Inferior parietal cortex (tissue), 1 donor: ENCODE measurements at regions not wholly inside any gene's neighbourhood (a gene's known extent, or its start where the extent isn't known, plus 50 kb on each side); places are given as distances from the start of the nearest gene placed in this dataset.

Experiments used
- DNase-seq: peaks from one replicate; pipeline ENCODE4 v3.0.0-alpha.2; 2016; ENCODE audit errors: extremely low spot score

DNA sequence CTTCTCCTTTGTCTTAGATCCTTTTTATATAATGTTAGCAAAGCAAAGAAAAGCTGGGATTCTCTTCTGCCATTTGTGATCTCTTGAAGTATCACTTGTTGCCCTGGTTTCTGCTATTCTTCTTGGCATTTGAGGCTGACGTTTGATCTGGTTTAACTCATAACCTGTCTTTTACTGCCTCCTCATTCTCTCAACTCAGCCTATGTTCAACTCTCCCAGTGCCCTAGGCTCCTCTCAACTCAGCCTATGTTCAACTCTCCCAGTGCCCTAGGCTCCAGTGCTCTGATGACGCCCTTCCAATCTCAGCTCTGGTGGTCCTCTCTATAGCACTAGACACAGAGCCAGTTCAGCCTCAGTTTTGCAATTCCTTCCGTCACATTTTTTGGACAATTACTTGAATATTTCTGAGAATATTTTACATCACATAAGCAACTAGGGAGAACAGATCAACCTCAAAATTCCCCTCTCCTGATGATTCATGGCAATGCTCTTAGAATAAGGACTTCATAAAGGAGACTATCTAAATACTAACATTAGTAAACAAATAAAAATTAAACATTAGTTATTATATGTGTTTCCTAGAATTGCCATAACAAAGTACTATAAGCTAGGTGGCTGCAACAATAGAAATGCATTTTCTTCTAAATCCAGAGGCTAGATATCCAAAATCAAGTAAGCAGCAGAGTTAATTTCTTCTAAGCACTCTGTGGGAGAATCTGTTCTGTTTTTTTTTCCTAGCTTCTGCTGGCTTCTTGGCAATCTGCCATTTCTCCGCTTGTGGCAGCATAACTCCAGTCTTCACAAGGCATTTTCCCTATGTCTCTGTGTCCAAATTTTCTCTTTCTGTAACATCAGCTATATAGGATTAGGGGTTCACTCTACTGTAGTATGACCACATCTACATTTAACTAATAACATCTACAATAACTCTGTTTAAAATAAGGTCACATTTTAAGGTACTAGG is 662.1 kb upstream of the FTMT start:
- peak; percentile 53 for DNase-seq

- no peak for DNase-seq
Measured at GRCh38 chr5:121199216-121199999, 652.3 kb upstream of the FTMT start.

DNA sequence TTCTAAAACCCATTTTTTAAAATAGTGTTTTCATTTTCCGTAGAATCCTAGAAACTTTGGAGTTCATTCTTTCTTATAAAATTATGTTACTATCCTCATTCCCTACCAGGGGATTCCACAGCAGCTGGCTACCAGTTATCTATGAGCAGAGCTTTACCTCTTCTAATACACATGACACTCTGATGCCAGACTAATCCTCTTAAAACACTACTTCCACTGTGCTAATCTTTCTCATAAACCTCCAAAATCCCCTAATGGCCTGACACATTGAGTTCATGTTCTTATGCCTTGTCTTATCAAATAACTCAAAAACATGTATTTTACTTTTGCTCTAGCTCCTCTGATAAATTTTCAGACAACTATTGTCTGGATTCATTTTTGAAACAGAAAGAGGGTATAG is 633.6 kb upstream of the FTMT start:
- no peak for DNase-seq

GRCh38 chr5:121221483-121221882 is 630.2 kb upstream of the FTMT start:
- DNase-seq = no peak

GRCh38 chr5:121226765-121227164 is 624.9 kb upstream of the FTMT start:
- DNase-seq = no peak

- DNase-seq = no peak
Measured at GRCh38 chr5:121239951-121240350, 611.7 kb upstream of the FTMT start.

- no peak for DNase-seq
Measured at GRCh38 chr5:121246971-121247370, 604.7 kb upstream of the FTMT start.

- DNase-seq = no peak
Measured at GRCh38 chr5:121251954-121252353, 599.7 kb upstream of the FTMT start.

GRCh38 chr5:121257621-121258020 is 594.1 kb upstream of the FTMT start:
- DNase-seq = no peak

- no peak for DNase-seq
Measured at GRCh38 chr5:121263456-121263855, 588.2 kb upstream of the FTMT start.

- DNase-seq = no peak
Measured at GRCh38 chr5:121264605-121265004, 587.1 kb upstream of the FTMT start.

GRCh38 chr5:121271546-121271945 is 580.1 kb upstream of the FTMT start:
- DNase-seq = no peak

DNA sequence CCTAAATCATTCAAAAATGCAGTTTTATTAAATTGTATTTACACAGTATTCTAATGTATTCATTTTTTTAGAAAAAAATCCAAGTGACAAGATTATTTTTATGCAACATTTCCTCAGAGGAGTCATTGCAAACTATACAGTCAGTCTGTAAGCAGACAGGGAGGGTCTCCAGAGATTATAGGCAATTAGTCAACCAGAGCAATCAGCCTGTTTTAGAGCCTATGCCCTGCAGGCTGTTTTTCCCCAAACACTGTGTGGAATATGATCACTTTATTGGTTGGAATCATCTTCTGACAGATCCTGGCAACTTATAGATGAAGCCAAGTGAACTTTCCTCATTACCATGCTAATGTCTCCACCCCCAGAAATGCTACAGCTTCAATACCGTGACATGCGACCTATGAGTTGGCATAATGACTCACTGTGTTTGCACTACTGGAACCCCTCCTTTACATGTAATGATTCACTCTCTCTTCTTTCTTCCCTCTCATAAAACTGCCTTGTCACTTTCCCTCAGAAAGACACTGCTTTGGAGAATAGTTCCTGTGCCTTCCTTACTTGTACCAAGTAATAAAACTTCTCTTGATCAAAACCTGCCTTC is 577.7 kb upstream of the FTMT start:
- DNase-seq = no peak

GRCh38 chr5:121279801-121280200 is 571.9 kb upstream of the FTMT start:
- no peak for DNase-seq

DNA sequence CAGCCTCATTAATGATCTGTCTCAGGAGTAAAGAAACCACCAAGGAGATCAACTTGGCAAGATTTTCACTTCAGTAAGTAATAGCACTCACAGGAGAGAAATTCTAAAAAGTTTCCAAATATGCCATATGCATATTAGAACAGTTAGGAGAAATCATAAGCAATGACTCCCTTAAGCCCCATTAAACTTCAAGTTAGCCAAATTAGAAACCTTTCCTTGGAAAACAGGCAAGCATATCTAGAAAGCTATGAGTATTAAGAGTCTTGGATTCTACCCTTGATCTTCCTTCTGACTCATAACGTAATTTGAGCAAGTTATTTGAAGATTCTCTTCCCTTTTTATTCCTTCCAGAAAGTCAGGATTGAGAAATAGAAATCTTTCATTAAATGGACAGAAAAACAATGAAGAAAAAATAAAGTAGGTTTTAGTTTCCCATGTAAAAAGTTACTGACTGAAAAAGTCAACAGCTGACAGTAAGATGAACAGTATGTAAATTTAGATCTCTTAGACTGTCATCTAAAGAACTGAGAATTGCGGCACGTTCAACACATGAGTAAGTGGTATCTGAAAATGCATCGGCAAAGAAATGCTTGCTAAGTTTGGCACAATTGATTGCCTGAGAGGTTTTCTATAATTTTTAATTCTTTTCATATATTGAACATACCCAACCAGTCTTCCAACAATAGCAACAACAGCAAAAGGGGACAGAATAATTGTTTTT is 565.7 kb upstream of the FTMT start:
- DNase-seq = no peak

DNA sequence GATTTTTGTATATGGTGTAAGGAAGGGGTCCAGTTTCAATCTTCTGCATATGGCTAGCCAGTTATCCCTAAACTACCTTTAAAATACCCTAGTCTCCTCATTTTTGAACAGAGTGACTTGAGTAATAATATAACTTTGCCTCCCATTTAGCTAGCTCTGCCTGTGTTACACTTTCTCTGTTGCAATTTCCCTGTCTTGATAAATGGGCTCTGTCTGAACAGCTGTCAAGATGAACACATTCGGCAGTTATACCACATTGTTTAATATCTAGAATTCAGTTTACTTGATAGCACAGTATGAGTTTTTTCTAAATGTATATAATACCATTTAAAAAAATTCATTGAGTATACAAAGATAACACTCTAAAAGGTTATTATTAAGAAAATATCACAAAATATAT is 562.9 kb upstream of the FTMT start:
- no peak for DNase-seq

- DNase-seq = no peak
Measured at GRCh38 chr5:121292664-121293063, 559.0 kb upstream of the FTMT start.

DNA sequence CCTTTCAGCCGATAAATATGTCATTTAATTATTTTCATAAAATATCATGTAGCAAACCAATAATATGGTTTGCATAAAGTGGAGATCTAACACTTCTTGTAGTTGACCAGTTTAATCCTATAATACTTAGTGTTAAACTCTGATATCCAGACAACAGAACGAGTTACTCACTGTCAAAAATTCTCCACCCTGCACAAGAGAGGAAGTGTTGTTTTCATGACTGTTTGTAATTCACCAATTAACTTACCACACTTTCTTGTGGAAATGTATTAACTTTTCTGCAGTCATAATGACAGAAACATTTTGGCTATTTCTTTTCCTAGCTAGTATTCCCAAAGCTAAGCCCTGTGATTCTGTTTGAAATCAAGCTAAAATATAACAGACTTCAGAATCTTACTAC is 555.3 kb upstream of the FTMT start:
- no peak for DNase-seq

GRCh38 chr5:121299153-121299552 is 552.5 kb upstream of the FTMT start:
- no peak for DNase-seq

GRCh38 chr5:121304838-121305237 is 546.8 kb upstream of the FTMT start:
- no peak for DNase-seq

DNA sequence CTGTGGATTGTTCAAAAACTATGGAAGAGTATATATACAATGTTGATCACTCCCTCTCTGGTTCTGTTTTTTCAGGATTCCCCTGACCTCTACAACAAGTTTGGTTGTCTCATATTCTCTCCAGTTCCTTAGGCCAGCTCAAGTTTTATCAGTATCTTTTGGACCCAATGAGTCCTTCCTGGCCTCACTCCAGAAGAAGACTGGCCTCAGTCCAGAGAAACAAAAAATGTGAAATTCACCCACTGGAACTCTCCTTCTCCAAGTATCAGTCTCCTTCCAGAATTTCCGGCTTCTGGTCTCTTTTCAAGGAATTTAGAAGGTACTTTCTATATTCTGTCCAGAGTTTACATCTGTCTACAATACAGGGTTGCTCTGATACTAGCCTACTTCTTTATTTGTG is 537.8 kb upstream of the FTMT start:
- no peak for DNase-seq

DNA sequence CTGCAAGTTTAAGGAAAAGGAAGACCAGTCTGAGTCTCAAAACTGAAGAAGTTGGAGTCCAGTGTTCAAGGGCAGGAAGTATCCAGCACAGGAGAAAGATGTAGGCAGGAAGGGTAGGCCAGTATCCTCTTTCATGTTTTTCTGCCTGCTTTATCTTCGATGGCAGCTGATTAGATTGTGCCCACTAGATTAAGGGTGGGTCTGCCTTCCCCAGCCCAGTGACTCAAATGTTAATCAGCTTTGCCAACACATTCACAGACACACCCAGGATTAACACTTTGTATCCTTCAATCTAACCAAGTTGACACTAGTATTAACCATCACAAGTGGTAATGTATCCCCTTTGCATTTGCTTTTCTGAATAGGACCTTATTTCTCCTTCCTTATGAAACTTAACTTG is 535.9 kb upstream of the FTMT start:
- DNase-seq = no peak
